GM12878 (cell line): ENCODE measurements at regions not wholly inside any gene's neighbourhood (a gene's known extent, or its start where the extent isn't known, plus 50 kb on each side); places are given as distances from the start of the nearest gene placed in this dataset.

Source experiments
- ATAC-seq: fragments of 200-7000 bp; cut with Tn5 transposase; 3 replicates; pipeline ENCODE4 v1.9.1; 2020; ENCODE audit warnings: mild to moderate bottlenecking, moderate library complexity
- BruUV-seq: library from RNA; stranded (reverse); fragments of 400-500 nt; replicated peaks from 2 replicates; lab custom pipeline; 2021; lab: Mats Ljungman, UMichigan
- CTCF ChIA-PET: fragments of 300-600 bp; sonication (Branson Sonifier 250); formaldehyde crosslinking; extraction: SDS; loops from one replicate; lab custom pipeline; 2021; ENCODE audit warnings: inconsistent platforms; lab: Yijun Ruan, JAX
- POLR2A ChIA-PET: fragments of 350-600 bp; formaldehyde crosslinking; extraction: SDS; loops from one replicate; lab custom pipeline; 2021; ENCODE audit warnings: inconsistent platforms; lab: Charles Lee
- RAD21 ChIA-PET: fragments of 300-600 bp; sonication (Branson Sonifier 250); formaldehyde crosslinking; loops from one replicate; lab custom pipeline; 2023; ENCODE audit warnings: antibody characterized with exemption; ENCODE audit not compliant: unreplicated experiment; lab: Charles Lee
- SMC1A ChIA-PET: fragments of 300-600 bp; sonication (Branson Sonifier 250); formaldehyde crosslinking; loops from one replicate; lab custom pipeline; 2023; ENCODE audit not compliant: unreplicated experiment, uncharacterized antibody; lab: Charles Lee
- DNase-seq: peaks from one replicate; pipeline ENCODE4 v3.0.0-alpha.2; 2011; ENCODE audit warnings: low read depth, low spot score
- FAIRE-seq: peaks from 3 replicates; lab custom pipeline; 2011; peaks lifted over from hg19 to GRCh38; lab: Jason Lieb, UNC
- H2AFZ ChIP-seq: 2 replicates; pipeline ENCODE4 v1.6.0; 2011; ENCODE audit warnings: low read depth, low read length, control low read depth; ENCODE audit not compliant: control insufficient read depth
- H3K27ac ChIP-seq: 2 replicates; pipeline ENCODE4 v1.5.1; 2011; ENCODE audit warnings: control low read depth; ENCODE audit not compliant: control insufficient read depth, insufficient read depth
- H3K27me3 ChIP-seq, 2 experiments: replicated peaks in 1 of 2; 2 replicates each; pipeline versions ENCODE4 v1.6.0 to v1.6.1; 2011; ENCODE audit warnings: low read length in 1 of 2; ENCODE audit not compliant: control insufficient read depth in 2 of 2, insufficient read depth in 2 of 2
- H3K36me3 ChIP-seq, 2 experiments: 2 replicates each; pipeline ENCODE4 v1.5.1; 2011; ENCODE audit warnings: low read length in 1 of 2; ENCODE audit not compliant: control insufficient read depth in 2 of 2, insufficient read depth in 2 of 2
- H3K4me1 ChIP-seq: 2 replicates; pipeline ENCODE4 v1.6.1; 2011; ENCODE audit warnings: mild to moderate bottlenecking, low read length, moderate library complexity, mixed read lengths; ENCODE audit not compliant: control insufficient read depth, insufficient read depth
- H3K4me2 ChIP-seq: 2 replicates; pipeline ENCODE4 v1.6.0; 2011; ENCODE audit warnings: control low read depth; ENCODE audit not compliant: control insufficient read depth, insufficient read depth
- H3K4me3 ChIP-seq: fragments of 200-600 bp; sonication (generic); 2 replicates; pipeline ENCODE4 v1.5.1; 2016
- H3K79me2 ChIP-seq: 2 replicates; pipeline ENCODE4 v1.6.0; 2011; ENCODE audit warnings: low read length; ENCODE audit not compliant: control insufficient read depth, insufficient read depth
- H3K9ac ChIP-seq: 2 replicates; pipeline ENCODE4 v1.8.0; 2011; ENCODE audit warnings: low read length, control low read depth, mixed read lengths; ENCODE audit not compliant: control insufficient read depth, insufficient read depth
- H3K9me3 ChIP-seq: replicated peaks from 3 replicates; pipeline ENCODE4 v1.5.1; 2011; ENCODE audit warnings: mild to moderate bottlenecking, low read length; ENCODE audit not compliant: control insufficient read depth, insufficient read depth
- H4K20me1 ChIP-seq: 2 replicates; pipeline ENCODE4 v1.6.0; 2011; ENCODE audit not compliant: control insufficient read depth, insufficient read depth
- BCL3 ChIP-seq: IDR thresholded peaks from 2 replicates; pipeline ENCODE4 v1.6.1; 2011; ENCODE audit warnings: borderline replicate concordance, low read depth, mild to moderate bottlenecking, moderate library complexity, low read length; ENCODE audit not compliant: insufficient read depth, poor library complexity, severe bottlenecking
- CEBPB ChIP-seq, 2 experiments: fragments of 150-350 bp in 1 of 2; IDR thresholded peaks; 2 replicates each; pipeline ENCODE4 v1.6.1; 2012 to 2014; ENCODE audit warnings: low read depth in 2 of 2, low read length in 2 of 2, borderline replicate concordance in 1 of 2, inconsistent platforms in 1 of 2
- EGR1 ChIP-seq, 2 experiments: IDR thresholded peaks; 1 replicate in 1 of 2; 2 replicates in 1 of 2; pipeline ENCODE4 v1.6.1; 2011 to 2012; ENCODE audit warnings: low read depth in 2 of 2, low read length in 2 of 2, borderline replicate concordance in 1 of 2, mild to moderate bottlenecking in 1 of 2, moderate library complexity in 1 of 2
- FOXK2 ChIP-seq: fragments of 450-650 bp; IDR thresholded peaks from 2 replicates; pipeline ENCODE4 v1.6.1; 2017; ENCODE audit warnings: mild to moderate bottlenecking, moderate library complexity
- GATAD2B ChIP-seq: fragments of 450-650 bp; conservative IDR thresholded peaks from 2 replicates; pipeline ENCODE4 v1.6.1; 2017; ENCODE audit warnings: low read depth, mild to moderate bottlenecking, moderate library complexity
- PAX5 ChIP-seq: IDR thresholded peaks from 2 replicates; pipeline ENCODE4 v1.6.1; 2011; ENCODE audit warnings: low read depth, low read length, borderline replicate concordance
- POLR2A ChIP-seq: IDR thresholded peaks from 2 replicates; pipeline ENCODE4 v1.6.1; 2011; ENCODE audit warnings: low read depth, mild to moderate bottlenecking, low read length
- SREBF1 ChIP-seq: IDR thresholded peaks from 2 replicates; pipeline ENCODE4 v1.6.1; 2012; ENCODE audit warnings: mild to moderate bottlenecking, low read length
- TCF12 ChIP-seq: IDR thresholded peaks from 2 replicates; pipeline ENCODE4 v1.6.1; 2011; ENCODE audit warnings: low read depth, mild to moderate bottlenecking, low read length
- ZBTB4 ChIP-seq: fragments of 450-650 bp; formaldehyde crosslinking; IDR thresholded peaks from 2 replicates; pipeline ENCODE4 v1.4.0; 2022; ENCODE audit warnings: mild to moderate bottlenecking, moderate library complexity
- whole genome bisulfite sequencing: methylation state at CpG from one replicate; pipeline ENCODE4 v1.1.6; 2016; ENCODE audit warnings: low lambda C conversion rate; ENCODE audit not compliant: insufficient replicate concordance, insufficient coverage; ENCODE audit errors: missing lambda C conversion rate; 5-methylcytosine and 5-hydroxymethylcytosine counted together
- in situ Hi-C: fragments of 300-500 bp; cut with MboI; formaldehyde crosslinking; loops from 9 replicates; pipeline ENCODE4 v1.14.3; 2018; ENCODE audit warnings: mixed read lengths
- intact Hi-C: fragments of 100-400 bp; cut with micrococcal nuclease; formaldehyde crosslinking; loops from one replicate; pipeline ENCODE4 v1.14.2; 2022; ENCODE audit not compliant: unreplicated experiment
- TF ChIP-seq, protein P1 (sequence below): fragments of 450-650 bp; IDR thresholded peaks from 2 replicates; pipeline ENCODE4 v1.6.1; 2017; ENCODE audit warnings: mild to moderate bottlenecking, moderate library complexity
- TF ChIP-seq, protein P2 (sequence below): IDR thresholded peaks from 2 replicates; pipeline ENCODE4 v1.6.1; 2012; ENCODE audit warnings: low read depth, low read length, improper control_type of control experiment

DNA sequence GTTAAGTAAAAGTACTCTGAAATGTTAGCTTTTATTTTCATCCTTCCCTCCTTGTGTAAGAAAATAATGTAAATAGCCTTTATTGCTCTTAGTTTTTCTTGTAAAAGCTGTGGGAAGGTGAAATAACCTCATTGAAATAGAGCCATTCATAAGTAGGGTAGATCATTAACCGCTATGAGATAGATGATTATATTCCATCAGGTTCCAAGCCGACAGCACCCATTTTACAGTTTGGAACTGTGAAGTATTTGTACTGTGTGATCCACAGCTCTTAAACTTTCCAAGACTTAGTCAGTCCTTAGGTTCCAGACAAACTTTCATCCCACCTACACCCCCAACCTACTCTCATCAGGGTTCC, 216.5 kb downstream of the TSHZ3 start:
- H3K4me2 ChIP-seq, result no peak overlapping the region
- TF ChIP-seq, protein P1, sequence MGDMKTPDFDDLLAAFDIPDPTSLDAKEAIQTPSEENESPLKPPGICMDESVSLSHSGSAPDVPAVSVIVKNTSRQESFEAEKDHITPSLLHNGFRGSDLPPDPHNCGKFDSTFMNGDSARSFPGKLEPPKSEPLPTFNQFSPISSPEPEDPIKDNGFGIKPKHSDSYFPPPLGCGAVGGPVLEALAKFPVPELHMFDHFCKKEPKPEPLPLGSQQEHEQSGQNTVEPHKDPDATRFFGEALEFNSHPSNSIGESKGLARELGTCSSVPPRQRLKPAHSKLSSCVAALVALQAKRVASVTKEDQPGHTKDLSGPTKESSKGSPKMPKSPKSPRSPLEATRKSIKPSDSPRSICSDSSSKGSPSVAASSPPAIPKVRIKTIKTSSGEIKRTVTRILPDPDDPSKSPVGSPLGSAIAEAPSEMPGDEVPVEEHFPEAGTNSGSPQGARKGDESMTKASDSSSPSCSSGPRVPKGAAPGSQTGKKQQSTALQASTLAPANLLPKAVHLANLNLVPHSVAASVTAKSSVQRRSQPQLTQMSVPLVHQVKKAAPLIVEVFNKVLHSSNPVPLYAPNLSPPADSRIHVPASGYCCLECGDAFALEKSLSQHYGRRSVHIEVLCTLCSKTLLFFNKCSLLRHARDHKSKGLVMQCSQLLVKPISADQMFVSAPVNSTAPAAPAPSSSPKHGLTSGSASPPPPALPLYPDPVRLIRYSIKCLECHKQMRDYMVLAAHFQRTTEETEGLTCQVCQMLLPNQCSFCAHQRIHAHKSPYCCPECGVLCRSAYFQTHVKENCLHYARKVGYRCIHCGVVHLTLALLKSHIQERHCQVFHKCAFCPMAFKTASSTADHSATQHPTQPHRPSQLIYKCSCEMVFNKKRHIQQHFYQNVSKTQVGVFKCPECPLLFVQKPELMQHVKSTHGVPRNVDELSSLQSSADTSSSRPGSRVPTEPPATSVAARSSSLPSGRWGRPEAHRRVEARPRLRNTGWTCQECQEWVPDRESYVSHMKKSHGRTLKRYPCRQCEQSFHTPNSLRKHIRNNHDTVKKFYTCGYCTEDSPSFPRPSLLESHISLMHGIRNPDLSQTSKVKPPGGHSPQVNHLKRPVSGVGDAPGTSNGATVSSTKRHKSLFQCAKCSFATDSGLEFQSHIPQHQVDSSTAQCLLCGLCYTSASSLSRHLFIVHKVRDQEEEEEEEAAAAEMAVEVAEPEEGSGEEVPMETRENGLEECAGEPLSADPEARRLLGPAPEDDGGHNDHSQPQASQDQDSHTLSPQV, result no peak
- no peak for TF ChIP-seq GATAD2B
- no peak for TF ChIP-seq SREBF1
- no peak for TF ChIP-seq BCL3
- TF ChIP-seq, protein P2, sequence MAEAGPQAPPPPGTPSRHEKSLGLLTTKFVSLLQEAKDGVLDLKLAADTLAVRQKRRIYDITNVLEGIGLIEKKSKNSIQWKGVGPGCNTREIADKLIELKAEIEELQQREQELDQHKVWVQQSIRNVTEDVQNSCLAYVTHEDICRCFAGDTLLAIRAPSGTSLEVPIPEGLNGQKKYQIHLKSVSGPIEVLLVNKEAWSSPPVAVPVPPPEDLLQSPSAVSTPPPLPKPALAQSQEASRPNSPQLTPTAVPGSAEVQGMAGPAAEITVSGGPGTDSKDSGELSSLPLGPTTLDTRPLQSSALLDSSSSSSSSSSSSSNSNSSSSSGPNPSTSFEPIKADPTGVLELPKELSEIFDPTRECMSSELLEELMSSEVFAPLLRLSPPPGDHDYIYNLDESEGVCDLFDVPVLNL, result no peak
- no peak for TF ChIP-seq FOXK2
- TF ChIP-seq ZBTB4 (CRISPR knock-in tag), result no peak
- no peak for TF ChIP-seq POLR2A
- TF ChIP-seq TCF12, result no peak
- TF ChIP-seq EGR1 (IDR thresholded peaks at IDR 0.05; ENCODE audit: borderline replicate concordance in 1 of 2, low read depth in 2 of 2, low read length in 2 of 2), result no peak
- no peak for TF ChIP-seq CEBPB (IDR thresholded peaks at IDR 0.05; ENCODE audit: borderline replicate concordance in 1 of 2, low read depth in 2 of 2, low read length in 2 of 2)
- no peak for TF ChIP-seq PAX5
- H3K27ac ChIP-seq, result no peak overlapping the region
- WGBS, result 46% methylated on average over 2 of the region's 2 CpGs
- ChIA-PET SMC1A (no interaction called here), RAD21 (no interaction called here), POLR2A (no interaction called here), CTCF (no interaction called here)
- H4K20me1 ChIP-seq, result no peaks in the 10 kb centered on the region
- no peak overlapping the region for H3K9ac ChIP-seq
- no peaks in the 10 kb centered on the region; the same call in 2 of the 3 replicates for H3K9me3 ChIP-seq
- H3K79me2 ChIP-seq, result no peaks in the 10 kb centered on the region
- no peaks in the 10 kb centered on the region for H3K36me3 ChIP-seq
- ATAC-seq (no peak), DNase-seq (no peak), FAIRE-seq (no peak)
- H3K4me1 ChIP-seq, result no peaks in the 10 kb centered on the region
- H2AFZ ChIP-seq, result no peak overlapping the region
- intact Hi-C loops, result no loop called here
- H3K27me3 ChIP-seq, result no peaks in the 10 kb centered on the region
- in situ Hi-C loops, result no loop called here
- no peak overlapping the region for H3K4me3 ChIP-seq
- no TSS peak for BruUV-seq
